HCT116 (cell line): ENCODE measurements at regions not wholly inside any gene's neighbourhood (a gene's known extent, or its start where the extent isn't known, plus 50 kb on each side); places are given as distances from the start of the nearest gene placed in this dataset.

ENCODE experiments used
- ATAC-seq: fragments of 200-7000 bp; cut with Tn5 transposase; 2 replicates; pipeline ENCODE4 v1.9.1; 2020; ENCODE audit warnings: mild to moderate bottlenecking, moderate library complexity
- BruUV-seq: library from RNA; stranded (reverse); fragments of 400-500 nt; replicated peaks from 2 replicates; lab custom pipeline; 2021; lab: Mats Ljungman, UMichigan
- CTCF ChIA-PET: fragments of 300-600 bp; sonication (Branson Sonifier 250); formaldehyde crosslinking; loops from one replicate; lab custom pipeline; 2021; ENCODE audit warnings: antibody characterized with exemption; lab: Charles Lee
- POLR2A ChIA-PET: fragments of 300-600, 350-600 bp; sonication (Branson Sonifier 250); formaldehyde crosslinking; loops from one replicate; lab custom pipeline; 2021; ENCODE audit warnings: antibody characterized with exemption; lab: Charles Lee
- RAD21 ChIA-PET, 2 experiments: fragments of 300-600 bp; sonication (Branson Sonifier 250); formaldehyde crosslinking; loops; one replicate each; lab custom pipeline; 2023; ENCODE audit warnings: low total read pairs in 2 of 2; ENCODE audit not compliant: uncharacterized antibody in 2 of 2, unreplicated experiment in 2 of 2, low non-redundant PET in 1 of 2; lab: Charles Lee
- DNase-seq: peaks from one replicate; pipeline ENCODE4 v3.0.0-alpha.2; 2010; ENCODE audit warnings: low read depth, low spot score
- H2AFZ ChIP-seq: fragments of 200-600 bp; shearing (Covaris generic), sonication (generic); 2 replicates; pipeline ENCODE4 v1.6.1; 2017; ENCODE audit warnings: low read depth, mixed run types, mixed read lengths, antibody characterized with exemption, low read length; ENCODE audit not compliant: poor library complexity, severe bottlenecking
- H3K27ac ChIP-seq: 2 replicates; pipeline ENCODE4 v1.5.1; 2012; ENCODE audit warnings: low read depth, low read length
- H3K27me3 ChIP-seq: fragments of 200-600 bp; sonication (generic); 2 replicates; pipeline ENCODE4 v1.6.1; 2016; ENCODE audit warnings: mixed run types, low read length, mixed read lengths; ENCODE audit not compliant: insufficient read depth
- H3K36me3 ChIP-seq, 2 experiments: fragments of 200-500 bp in 1 of 2; fragments of 200-600 bp in 1 of 2; sonication (Bioruptor generic) in 1 of 2; sonication (generic) in 1 of 2; 2 replicates each; pipeline versions ENCODE4 v1.5.1 to v1.6.1; 2014 to 2016; ENCODE audit warnings: low read length in 2 of 2, inconsistent platforms in 1 of 2, mixed read lengths in 1 of 2, mixed run types in 1 of 2; ENCODE audit not compliant: insufficient read depth in 2 of 2, control insufficient read depth in 1 of 2
- H3K4me1 ChIP-seq, 2 experiments: fragments of 200-600 bp in 1 of 2; sonication (generic) in 1 of 2; 2 replicates each; pipeline versions ENCODE4 v1.5.1 to v1.6.1; 2012 to 2017; ENCODE audit warnings: low read length in 2 of 2, inconsistent platforms in 1 of 2, mild to moderate bottlenecking in 1 of 2, mixed read lengths in 1 of 2, mixed run types in 1 of 2, moderate library complexity in 1 of 2; ENCODE audit not compliant: insufficient read depth in 2 of 2, control insufficient read depth in 1 of 2
- H3K4me2 ChIP-seq: fragments of 200-600 bp; sonication (generic); 2 replicates; pipeline ENCODE4 v1.6.1; 2017; ENCODE audit warnings: mixed run types, low read length, mixed read lengths
- H3K4me3 ChIP-seq, 2 experiments: fragments of 200-600 bp in 1 of 2; sonication (generic) in 1 of 2; replicated peaks in 1 of 2; 2 replicates each; pipeline ENCODE4 v1.5.1; 2011 to 2016; ENCODE audit warnings: low read length in 2 of 2, control low read depth in 1 of 2, low read depth in 1 of 2, mild to moderate bottlenecking in 1 of 2, mixed read lengths in 1 of 2, mixed run types in 1 of 2
- H3K79me2 ChIP-seq: fragments of 200-600 bp; sonication (generic); 2 replicates; pipeline ENCODE4 v1.6.1; 2017; ENCODE audit warnings: mild to moderate bottlenecking, mixed run types, low read length, moderate library complexity, mixed read lengths; ENCODE audit not compliant: insufficient read depth
- H3K9ac ChIP-seq: fragments of 200-600 bp; sonication (generic); 2 replicates; pipeline ENCODE4 v1.6.1; 2016; ENCODE audit warnings: low read length, mixed read lengths
- H3K9me2 ChIP-seq: fragments of 200-600 bp; sonication (generic), shearing (Covaris generic); 2 replicates; pipeline ENCODE4 v1.6.1; 2017; ENCODE audit warnings: mixed run types, mild to moderate bottlenecking, moderate library complexity; ENCODE audit not compliant: insufficient read depth
- H3K9me3 ChIP-seq, 2 experiments: fragments of 200-500 bp in 1 of 2; fragments of 200-600 bp in 1 of 2; sonication (Bioruptor generic) in 1 of 2; sonication (generic) in 1 of 2; 2 replicates each; pipeline ENCODE4 v1.6.1; 2014 to 2017; ENCODE audit warnings: low read length in 2 of 2, mixed read lengths in 2 of 2, inconsistent platforms in 1 of 2, low read depth in 1 of 2, mild to moderate bottlenecking in 1 of 2, mixed run types in 1 of 2, moderate library complexity in 1 of 2; ENCODE audit not compliant: control insufficient read depth in 1 of 2, insufficient read depth in 1 of 2
- H4K20me1 ChIP-seq: fragments of 200-600 bp; sonication (generic), shearing (Covaris generic); 2 replicates; pipeline ENCODE4 v1.6.1; 2017; ENCODE audit warnings: mixed run types, mild to moderate bottlenecking, moderate library complexity; ENCODE audit not compliant: insufficient read depth
- ELF1 ChIP-seq: IDR thresholded peaks from 2 replicates; pipeline ENCODE4 v1.6.1; 2012; ENCODE audit warnings: low read depth, borderline replicate concordance
- FOSL1 ChIP-seq: IDR thresholded peaks from 2 replicates; pipeline ENCODE4 v1.6.1; 2012; ENCODE audit warnings: low read depth
- POLR2A ChIP-seq: IDR thresholded peaks from 2 replicates; pipeline ENCODE4 v1.7.0; 2011; ENCODE audit warnings: borderline replicate concordance; ENCODE audit not compliant: insufficient read depth, insufficient read length; ENCODE audit errors: extremely low read depth
- YY1 ChIP-seq: IDR thresholded peaks from 2 replicates; pipeline ENCODE4 v1.6.1; 2011; ENCODE audit warnings: low read length, low read depth, moderate library complexity, mild to moderate bottlenecking; ENCODE audit not compliant: insufficient replicate concordance; ENCODE audit errors: extremely low read depth
- ZFX ChIP-seq: fragments of 450-650 bp; IDR thresholded peaks from 2 replicates; pipeline ENCODE4 v1.6.1; 2017
- intact Hi-C: fragments of 100-400 bp; cut with micrococcal nuclease; formaldehyde crosslinking; loops from 2 replicates; pipeline ENCODE4 v1.10.0; 2022
- TF ChIP-seq, protein P1 (sequence below): IDR thresholded peaks from 2 replicates; pipeline ENCODE4 v1.6.1; 2012; ENCODE audit warnings: low read depth
- TF ChIP-seq, protein P2 (sequence below), 3 experiments: fragments of 200-600 bp in 1 of 3; sonication (generic) in 1 of 3; IDR thresholded peaks in 2 of 3; conservative IDR thresholded peaks in 1 of 3; 2 replicates each; pipeline ENCODE4 v1.5.1; 2012 to 2017; ENCODE audit warnings: low read depth in 2 of 3, low read length in 2 of 3, antibody characterized with exemption in 1 of 3, borderline replicate concordance in 1 of 3, control low read depth in 1 of 3, mild to moderate bottlenecking in 1 of 3, mixed read lengths in 1 of 3, mixed run types in 1 of 3, moderate library complexity in 1 of 3; ENCODE audit not compliant: insufficient read depth in 1 of 3
- TF ChIP-seq, protein P3 (sequence below): IDR thresholded peaks from 2 replicates; pipeline ENCODE4 v1.6.1; 2012

DNA sequence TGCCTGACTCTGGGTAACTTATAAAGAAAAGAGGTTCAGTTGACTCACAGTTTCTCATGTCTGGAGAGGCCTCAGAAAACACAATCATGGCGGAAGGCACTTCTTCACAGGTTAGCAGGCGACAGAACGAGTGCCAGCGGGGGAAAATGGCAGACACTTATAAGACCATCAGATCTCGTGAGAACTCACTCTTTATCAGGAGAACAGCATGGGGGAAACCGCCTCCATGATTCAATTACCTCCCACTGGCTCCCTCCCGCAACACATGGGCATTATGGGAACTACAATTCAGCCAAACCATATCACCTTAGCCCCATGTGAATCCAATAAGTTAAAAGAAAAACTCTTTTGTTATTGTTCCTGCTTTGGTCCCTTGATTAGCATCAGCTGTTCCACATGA, 725.2 kb downstream of the LRRIQ3 start:
- ChIA-PET RAD21 (no interaction called here), CTCF (no interaction called here), POLR2A (no interaction called here)
- Histone ChIP-seq H3K9me3 (peaks cover 12 to 19% of the 10 kb centered on the region in 2 experiments; a peak in 2 of 4 replicates), H3K4me2 (no peak overlapping the region), H4K20me1 (no peaks in the 10 kb centered on the region), H3K4me3 (no peak overlapping the region), H3K79me2 (no peaks in the 10 kb centered on the region), H3K27ac (no peak overlapping the region), H3K4me1 (no peaks in the 10 kb centered on the region), H2AFZ (no peak overlapping the region), H3K9ac (no peak overlapping the region), H3K9me2 (no peaks in the 10 kb centered on the region), H3K27me3 (no peaks in the 10 kb centered on the region)
- DNase-seq (no peak), ATAC-seq (no peak)
- intact Hi-C loops = no loop called here
- BruUV-seq = no TSS peak
- TF ChIP-seq ZFX (no peak), ELF1 (no peak), YY1 (no peak), POLR2A (no peak), FOSL1 (no peak)
- TF ChIP-seq, protein P1, sequence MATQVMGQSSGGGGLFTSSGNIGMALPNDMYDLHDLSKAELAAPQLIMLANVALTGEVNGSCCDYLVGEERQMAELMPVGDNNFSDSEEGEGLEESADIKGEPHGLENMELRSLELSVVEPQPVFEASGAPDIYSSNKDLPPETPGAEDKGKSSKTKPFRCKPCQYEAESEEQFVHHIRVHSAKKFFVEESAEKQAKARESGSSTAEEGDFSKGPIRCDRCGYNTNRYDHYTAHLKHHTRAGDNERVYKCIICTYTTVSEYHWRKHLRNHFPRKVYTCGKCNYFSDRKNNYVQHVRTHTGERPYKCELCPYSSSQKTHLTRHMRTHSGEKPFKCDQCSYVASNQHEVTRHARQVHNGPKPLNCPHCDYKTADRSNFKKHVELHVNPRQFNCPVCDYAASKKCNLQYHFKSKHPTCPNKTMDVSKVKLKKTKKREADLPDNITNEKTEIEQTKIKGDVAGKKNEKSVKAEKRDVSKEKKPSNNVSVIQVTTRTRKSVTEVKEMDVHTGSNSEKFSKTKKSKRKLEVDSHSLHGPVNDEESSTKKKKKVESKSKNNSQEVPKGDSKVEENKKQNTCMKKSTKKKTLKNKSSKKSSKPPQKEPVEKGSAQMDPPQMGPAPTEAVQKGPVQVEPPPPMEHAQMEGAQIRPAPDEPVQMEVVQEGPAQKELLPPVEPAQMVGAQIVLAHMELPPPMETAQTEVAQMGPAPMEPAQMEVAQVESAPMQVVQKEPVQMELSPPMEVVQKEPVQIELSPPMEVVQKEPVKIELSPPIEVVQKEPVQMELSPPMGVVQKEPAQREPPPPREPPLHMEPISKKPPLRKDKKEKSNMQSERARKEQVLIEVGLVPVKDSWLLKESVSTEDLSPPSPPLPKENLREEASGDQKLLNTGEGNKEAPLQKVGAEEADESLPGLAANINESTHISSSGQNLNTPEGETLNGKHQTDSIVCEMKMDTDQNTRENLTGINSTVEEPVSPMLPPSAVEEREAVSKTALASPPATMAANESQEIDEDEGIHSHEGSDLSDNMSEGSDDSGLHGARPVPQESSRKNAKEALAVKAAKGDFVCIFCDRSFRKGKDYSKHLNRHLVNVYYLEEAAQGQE = no peak
- TF ChIP-seq, protein P2, sequence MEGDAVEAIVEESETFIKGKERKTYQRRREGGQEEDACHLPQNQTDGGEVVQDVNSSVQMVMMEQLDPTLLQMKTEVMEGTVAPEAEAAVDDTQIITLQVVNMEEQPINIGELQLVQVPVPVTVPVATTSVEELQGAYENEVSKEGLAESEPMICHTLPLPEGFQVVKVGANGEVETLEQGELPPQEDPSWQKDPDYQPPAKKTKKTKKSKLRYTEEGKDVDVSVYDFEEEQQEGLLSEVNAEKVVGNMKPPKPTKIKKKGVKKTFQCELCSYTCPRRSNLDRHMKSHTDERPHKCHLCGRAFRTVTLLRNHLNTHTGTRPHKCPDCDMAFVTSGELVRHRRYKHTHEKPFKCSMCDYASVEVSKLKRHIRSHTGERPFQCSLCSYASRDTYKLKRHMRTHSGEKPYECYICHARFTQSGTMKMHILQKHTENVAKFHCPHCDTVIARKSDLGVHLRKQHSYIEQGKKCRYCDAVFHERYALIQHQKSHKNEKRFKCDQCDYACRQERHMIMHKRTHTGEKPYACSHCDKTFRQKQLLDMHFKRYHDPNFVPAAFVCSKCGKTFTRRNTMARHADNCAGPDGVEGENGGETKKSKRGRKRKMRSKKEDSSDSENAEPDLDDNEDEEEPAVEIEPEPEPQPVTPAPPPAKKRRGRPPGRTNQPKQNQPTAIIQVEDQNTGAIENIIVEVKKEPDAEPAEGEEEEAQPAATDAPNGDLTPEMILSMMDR (IDR thresholded peaks at IDR 0.05 in 2 of 3, conservative IDR thresholded peaks at IDR 0.05 in 1 of 3; ENCODE audit: borderline replicate concordance in 1 of 3, insufficient read depth in 1 of 3, low read depth in 2 of 3, low read length in 2 of 3) = no peak
- TF ChIP-seq, protein P3, sequence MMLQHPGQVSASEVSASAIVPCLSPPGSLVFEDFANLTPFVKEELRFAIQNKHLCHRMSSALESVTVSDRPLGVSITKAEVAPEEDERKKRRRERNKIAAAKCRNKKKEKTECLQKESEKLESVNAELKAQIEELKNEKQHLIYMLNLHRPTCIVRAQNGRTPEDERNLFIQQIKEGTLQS = no peak
- TF ChIP-seq, all 23 proteins: peak for 0
- no peaks in the 10 kb centered on the region for H3K36me3 ChIP-seq
